ENCODE measurements at regions not wholly inside any gene's neighbourhood (a gene's known extent, or its start where the extent isn't known, plus 50 kb on each side); places are given as distances from the start of the nearest gene placed in this dataset.

DNA sequence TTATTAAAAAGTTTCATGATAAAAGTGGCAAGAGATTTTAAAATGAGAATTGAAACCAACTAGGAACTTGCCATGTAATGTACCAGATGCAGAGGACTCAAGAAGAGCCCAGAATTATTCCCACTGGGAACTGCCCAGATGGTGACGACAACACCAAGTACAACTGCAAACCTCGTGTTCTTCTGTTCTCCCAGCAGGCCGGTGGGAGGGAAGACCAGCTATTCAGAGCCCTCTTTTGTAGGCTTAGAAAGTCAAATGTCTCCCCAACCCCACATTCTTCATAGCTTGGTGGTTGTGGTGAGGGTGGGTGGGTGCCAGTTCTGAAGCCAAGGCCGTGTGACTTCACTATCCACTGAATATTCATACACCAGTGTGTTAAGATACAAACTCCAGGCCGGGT, 54.3 kb upstream of the ITGB1 start:
- Histone ChIP-seq H3K27me3 (ENCODE audit: insufficient read depth, low read length) (no peaks in the 10 kb centered on the region), H3K23me2 (ENCODE audit: insufficient read length, low read depth, low read length, poor library complexity, severe bottlenecking) (no peaks in the 10 kb centered on the region), H3K23ac (ENCODE audit: insufficient read length, low read depth, low read length) (no peak overlapping the region), H4K5ac (ENCODE audit: insufficient read length, low read depth, low read length) (no peak overlapping the region), H3K14ac (ENCODE audit: insufficient read depth, low read length) (no peak overlapping the region), H3K79me2 (ENCODE audit: insufficient read depth, low read length) (no peaks in the 10 kb centered on the region), H3K4me1 (ENCODE audit: insufficient read depth, low read length) (peaks cover 6% of the 10 kb centered on the region; the same call in 1 of the 2 replicates), H2BK5ac (ENCODE audit: insufficient read length, low read length) (no peak overlapping the region), H3T11ph (ENCODE audit: low read length) (no peak overlapping the region), H3K4me2 (ENCODE audit: insufficient read depth, insufficient read length, low read length) (no peak overlapping the region), H3K18ac (ENCODE audit: insufficient read length, low read depth, low read length) (no peak overlapping the region), H4K91ac (ENCODE audit: insufficient read length, low read depth, low read length) (no peak overlapping the region), H2BK120ac (ENCODE audit: low read depth, low read length, poor library complexity, severe bottlenecking) (no peak overlapping the region), H2BK20ac (ENCODE audit: low read depth, low read length, poor library complexity, severe bottlenecking) (no peak overlapping the region), H2AK5ac (ENCODE audit: insufficient read length, low read length) (no peak overlapping the region), H2BK12ac (ENCODE audit: insufficient read length, low read depth, low read length) (no peak overlapping the region), H3K9ac (ENCODE audit: extremely low read depth, insufficient read length, low read length) (no peak overlapping the region), H3K9me3 (ENCODE audit: control insufficient read depth, low read depth, low read length) (no peaks in the 10 kb centered on the region), H4K20me1 (ENCODE audit: control insufficient read depth, insufficient read depth, insufficient read length) (no peaks in the 10 kb centered on the region), H2BK15ac (ENCODE audit: low read depth, low read length) (no peak overlapping the region), H3K4ac (ENCODE audit: low read depth, low read length) (no peak overlapping the region), H2AFZ (ENCODE audit: low read length) (no peak overlapping the region), H4K8ac (replicated peaks; ENCODE audit: insufficient read length, low read depth, low read length) (no peak overlapping the region), H3K79me1 (ENCODE audit: insufficient read depth, low read depth, low read length, poor library complexity, severe bottlenecking) (no peaks in the 10 kb centered on the region), H3K27ac (ENCODE audit: insufficient read length, low read depth, low read length) (no peak overlapping the region), H3K56ac (ENCODE audit: insufficient read length, low read depth, low read length) (no peak overlapping the region)
- H3K27me3 Mint-ChIP-seq (ENCODE audit: low read depth): no peaks in the 10 kb centered on the region
- no CpG with 5 or more reads among the region's 5 CpGs for WGBS (ENCODE audit: extremely low coverage, insufficient read length, low lambda C conversion rate)
- H3K4me1 Mint-ChIP-seq: peaks cover 19 to 20% of the 10 kb centered on the region in 2 experiments
- H3K36me3 Mint-ChIP-seq (ENCODE audit: insufficient read depth in 1 of 3, low read depth in 3 of 3): no peaks in the 10 kb centered on the region; a peak in 1 of 7 replicates
- peak overlapping the region in 1 of 3 experiments; percentile 36; a peak in 2 of 7 replicates for H3K27ac Mint-ChIP-seq
- H3K9me3 Mint-ChIP-seq: no peaks in the 10 kb centered on the region; a peak in 2 of 5 replicates
- H3K4me3 Mint-ChIP-seq: no peak overlapping the region
- TF ChIP-seq, protein P1, sequence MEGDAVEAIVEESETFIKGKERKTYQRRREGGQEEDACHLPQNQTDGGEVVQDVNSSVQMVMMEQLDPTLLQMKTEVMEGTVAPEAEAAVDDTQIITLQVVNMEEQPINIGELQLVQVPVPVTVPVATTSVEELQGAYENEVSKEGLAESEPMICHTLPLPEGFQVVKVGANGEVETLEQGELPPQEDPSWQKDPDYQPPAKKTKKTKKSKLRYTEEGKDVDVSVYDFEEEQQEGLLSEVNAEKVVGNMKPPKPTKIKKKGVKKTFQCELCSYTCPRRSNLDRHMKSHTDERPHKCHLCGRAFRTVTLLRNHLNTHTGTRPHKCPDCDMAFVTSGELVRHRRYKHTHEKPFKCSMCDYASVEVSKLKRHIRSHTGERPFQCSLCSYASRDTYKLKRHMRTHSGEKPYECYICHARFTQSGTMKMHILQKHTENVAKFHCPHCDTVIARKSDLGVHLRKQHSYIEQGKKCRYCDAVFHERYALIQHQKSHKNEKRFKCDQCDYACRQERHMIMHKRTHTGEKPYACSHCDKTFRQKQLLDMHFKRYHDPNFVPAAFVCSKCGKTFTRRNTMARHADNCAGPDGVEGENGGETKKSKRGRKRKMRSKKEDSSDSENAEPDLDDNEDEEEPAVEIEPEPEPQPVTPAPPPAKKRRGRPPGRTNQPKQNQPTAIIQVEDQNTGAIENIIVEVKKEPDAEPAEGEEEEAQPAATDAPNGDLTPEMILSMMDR (conservative IDR thresholded peaks at IDR 0.05): no peak
- no peak for DNase-seq

Measured in H9 (cell line).